Kidney capillary endothelial cell (primary cell): ENCODE measurements at regions not wholly inside any gene's neighbourhood (a gene's known extent, or its start where the extent isn't known, plus 50 kb on each side); places are given as distances from the start of the nearest gene placed in this dataset.
A peak's percentile ranks its signal among the peaks of the same experiment; 100 is the strongest.

Experiments used
- DNase-seq: peaks from one replicate; pipeline ENCODE4 v3.0.0-alpha.2; 2018; ENCODE audit warnings: low spot score

- no peak for DNase-seq
Observed at GRCh38 chr4:108527723-108528122, 92.7 kb upstream of the RPL34 start.

- no peak for DNase-seq
Observed at GRCh38 chr4:108520807-108521206, 99.6 kb upstream of the RPL34 start.

- DNase-seq, result no peak
Observed at GRCh38 chr4:108519911-108520601, 100.3 kb upstream of the RPL34 start.

GRCh38 chr4:108519208-108519833, 101.1 kb upstream of the RPL34 start:
- no peak for DNase-seq

GRCh38 chr4:108512615-108513505, 107.5 kb upstream of the RPL34 start:
- DNase-seq, result peak; percentile 40

- no peak for DNase-seq
Observed at GRCh38 chr4:108511618-108512017, 108.8 kb upstream of the RPL34 start.

GRCh38 chr4:108502356-108502755, 118.0 kb upstream of the RPL34 start:
- no peak for DNase-seq

GRCh38 chr4:108498925-108499324, 121.5 kb upstream of the RPL34 start:
- no peak for DNase-seq

GRCh38 chr4:108493596-108493931, 126.8 kb upstream of the RPL34 start:
- DNase-seq, result no peak

- no peak for DNase-seq
Observed at GRCh38 chr4:108492816-108493595, 127.4 kb upstream of the RPL34 start.

GRCh38 chr4:108488865-108489264, 131.5 kb upstream of the RPL34 start:
- DNase-seq, result no peak

- DNase-seq, result no peak
Observed at GRCh38 chr4:108486046-108486445, 134.3 kb upstream of the RPL34 start.

GRCh38 chr4:108484187-108484586, 136.2 kb upstream of the RPL34 start:
- no peak for DNase-seq

GRCh38 chr4:108483650-108484049, 136.7 kb upstream of the RPL34 start:
- DNase-seq, result no peak

GRCh38 chr4:108483079-108483478, 137.3 kb upstream of the RPL34 start:
- no peak for DNase-seq

- no peak for DNase-seq
Observed at GRCh38 chr4:108480881-108481280, 139.5 kb upstream of the RPL34 start.

GRCh38 chr4:108477527-108478108, 142.8 kb upstream of the RPL34 start:
- DNase-seq, result no peak

- DNase-seq, result no peak
Observed at GRCh38 chr4:108473163-108473720, 147.1 kb upstream of the RPL34 start.

GRCh38 chr4:108466936-108467902, 153.2 kb upstream of the RPL34 start:
- peak; percentile 4 for DNase-seq

GRCh38 chr4:108465886-108466500, 154.4 kb upstream of the RPL34 start:
- no peak for DNase-seq
